K562 (cell line): ENCODE measurements at regions not wholly inside any gene's neighbourhood (a gene's known extent, or its start where the extent isn't known, plus 50 kb on each side); places are given as distances from the start of the nearest gene placed in this dataset.

ENCODE experiments used
- ATAC-seq: fragments of 200-7000 bp; cut with Tn5 transposase; 3 replicates; pipeline ENCODE4 v1.9.1; 2020; ENCODE audit warnings: moderate library complexity
- BruUV-seq: library from RNA; stranded (reverse); fragments of 400-500 nt; replicated peaks from 2 replicates; lab custom pipeline; 2021; lab: Mats Ljungman, UMichigan
- CTCF ChIA-PET: fragments of 300-600 bp; formaldehyde crosslinking; extraction: SDS; loops from one replicate; lab custom pipeline; 2021; ENCODE audit warnings: low intra/inter-chr PET ratio; lab: Yijun Ruan, JAX
- POLR2A ChIA-PET: fragments of 300-600, 350-650 bp; sonication (Branson Sonifier 250); formaldehyde crosslinking; extraction: SDS; loops from one replicate; lab custom pipeline; 2021; ENCODE audit warnings: antibody characterized with exemption, inconsistent platforms; lab: Yijun Ruan, JAX
- DNase-seq, 4 experiments: peaks; one replicate each; pipeline versions ENCODE4 v3.0.0 to v3.0.0-alpha.2; 2011 to 2018; ENCODE audit warnings: low spot score in 3 of 4, mixed read lengths in 3 of 4; ENCODE audit errors: extremely low read depth in 1 of 4
- FAIRE-seq: peaks from 2 replicates; lab custom pipeline; 2011; peaks lifted over from hg19 to GRCh38; lab: Jason Lieb, UNC
- H2AFZ ChIP-seq: 2 replicates; pipeline ENCODE4 v1.6.0; 2011; ENCODE audit warnings: low read depth, low read length, control low read depth, inconsistent platforms
- H3K27ac ChIP-seq: fragments of 200-600 bp; 3 replicates; pipeline ENCODE4 v1.8.0; 2011; ENCODE audit warnings: low read depth, mild to moderate bottlenecking, control low read depth, inconsistent platforms, low read length, moderate library complexity, mixed read lengths; ENCODE audit errors: extremely low read depth
- H3K27me3 ChIP-seq, 2 experiments: fragments of 300-600 bp in 1 of 2; 2 replicates in 1 of 2; 3 replicates in 1 of 2; pipeline versions ENCODE4 v1.6.0 to v1.8.0; 2011; ENCODE audit warnings: inconsistent platforms in 2 of 2, low read length in 2 of 2, mild to moderate bottlenecking in 1 of 2, mixed read lengths in 1 of 2, moderate library complexity in 1 of 2; ENCODE audit not compliant: control insufficient read depth in 2 of 2, insufficient read depth in 2 of 2
- H3K36me3 ChIP-seq: fragments of 300-600 bp; 3 replicates; pipeline ENCODE4 v1.8.0; 2011; ENCODE audit warnings: mild to moderate bottlenecking, low read length, inconsistent platforms; ENCODE audit not compliant: control insufficient read depth, insufficient read depth
- H3K4me1 ChIP-seq, 2 experiments: fragments of 200-600 bp in 1 of 2; replicated peaks in 1 of 2; 2 replicates in 1 of 2; 3 replicates in 1 of 2; pipeline versions ENCODE4 v1.5.1 to v1.8.0; 2011; ENCODE audit warnings: inconsistent platforms in 2 of 2, low read length in 2 of 2, mild to moderate bottlenecking in 1 of 2, mixed read lengths in 1 of 2, moderate library complexity in 1 of 2; ENCODE audit not compliant: control insufficient read depth in 2 of 2, insufficient read depth in 2 of 2
- H3K4me2 ChIP-seq: 2 replicates; pipeline ENCODE4 v1.6.1; 2011; ENCODE audit warnings: low read length, control low read depth, inconsistent platforms, mixed read lengths; ENCODE audit not compliant: insufficient read depth
- H3K4me3 ChIP-seq: fragments of 200-600 bp; sonication (generic), shearing (Covaris generic); 2 replicates; pipeline ENCODE4 v1.5.1; 2016; ENCODE audit warnings: control low read depth, inconsistent platforms
- H3K79me2 ChIP-seq: fragments of 200-600 bp; 3 replicates; pipeline ENCODE4 v1.8.0; 2011; ENCODE audit warnings: low read length, inconsistent platforms; ENCODE audit not compliant: control insufficient read depth, insufficient read depth
- H3K9ac ChIP-seq, 2 experiments: 2 replicates each; pipeline versions ENCODE4 v1.6.0 to v1.6.1; 2011; ENCODE audit warnings: low read depth in 2 of 2, low read length in 2 of 2, control low read depth in 1 of 2, inconsistent platforms in 1 of 2, mild to moderate bottlenecking in 1 of 2, mixed read lengths in 1 of 2; ENCODE audit not compliant: insufficient read depth in 1 of 2
- H3K9me1 ChIP-seq: one replicate; pipeline ENCODE4 v1.6.0; 2011; ENCODE audit warnings: inconsistent platforms, mild to moderate bottlenecking, low read length, moderate library complexity; ENCODE audit not compliant: control insufficient read depth, insufficient read depth
- H3K9me3 ChIP-seq: replicated peaks from 2 replicates; pipeline ENCODE4 v1.5.1; 2011; ENCODE audit warnings: low read depth, low read length, inconsistent platforms; ENCODE audit not compliant: control insufficient read depth, insufficient read depth
- H4K20me1 ChIP-seq: replicated peaks from 2 replicates; pipeline ENCODE4 v1.6.1; 2011; ENCODE audit warnings: low read length, inconsistent platforms, mixed read lengths; ENCODE audit not compliant: control insufficient read depth, insufficient read depth
- CREB3 ChIP-seq: fragments of 450-650 bp; conservative IDR thresholded peaks from 2 replicates; pipeline ENCODE4 v1.6.1; 2016; ENCODE audit warnings: missing genetic modification characterization, low read depth, mild to moderate bottlenecking, missing compliant biosample characterization, moderate library complexity
- CTBP1 ChIP-seq: fragments of 450-650 bp; IDR thresholded peaks from 2 replicates; pipeline ENCODE4 v1.6.1; 2016; ENCODE audit warnings: borderline replicate concordance
- NFYB ChIP-seq: IDR thresholded peaks from 2 replicates; pipeline ENCODE4 v1.6.1; 2011; ENCODE audit warnings: mild to moderate bottlenecking, moderate library complexity; ENCODE audit not compliant: insufficient read length; ENCODE audit errors: extremely low read depth
- ZNF766 ChIP-seq: fragments of 200-800 bp; sonication (Bioruptor generic); conservative IDR thresholded peaks from 2 replicates; pipeline ENCODE4 v1.6.1; 2016; ENCODE audit warnings: missing genetic modification characterization, missing compliant biosample characterization
- ZSCAN32 ChIP-seq: fragments of 450-650 bp; formaldehyde crosslinking; IDR thresholded peaks from 2 replicates; pipeline ENCODE4 v1.4.0; 2020; ENCODE audit warnings: mild to moderate bottlenecking, moderate library complexity
- WGBS: fragments of 100-300 bp; shearing (Covaris generic); methylation state at CpG from one replicate; pipeline ENCODE4 v1.1.6; 2016; ENCODE audit warnings: low coverage, mixed read lengths; ENCODE audit not compliant: insufficient coverage; ENCODE audit errors: missing lambda C conversion rate; 5-methylcytosine and 5-hydroxymethylcytosine counted together
- in situ Hi-C: fragments of 300-500 bp; cut with MboI; formaldehyde crosslinking; loops from 4 replicates; pipeline ENCODE4 v1.15.0; 2018; ENCODE audit warnings: inconsistent platforms, mixed read lengths
- intact Hi-C: fragments of 100-400 bp; cut with micrococcal nuclease; formaldehyde crosslinking; loops from 2 replicates; pipeline ENCODE4 v1.14.2; 2022
- TF ChIP-seq, protein P1 (sequence below): fragments of 250-450 bp; sonication (Bioruptor Pico); IDR thresholded peaks from 2 replicates; pipeline ENCODE4 v1.9.0; 2021; ENCODE audit warnings: mild to moderate bottlenecking, inconsistent platforms
- TF ChIP-seq, protein P2 (sequence below): sonication (generic); formaldehyde crosslinking; IDR thresholded peaks from 2 replicates; pipeline ENCODE4 v1.8.1; 2023; ENCODE audit warnings: mild to moderate bottlenecking, missing genetic modification reagents

- no TSS peak for BruUV-seq
- no peak overlapping the region for H3K4me3 ChIP-seq
- ATAC-seq (no peak), DNase-seq (no peak), FAIRE-seq (no peak)
- TF ChIP-seq CTBP1 (no peak), ZNF766 (CRISPR knock-in tag) (0 out of 2 replicates have a peak, but pooled peaks have one; percentile 17), ZSCAN32 (CRISPR knock-in tag) (peak; percentile 75; the same call in 1 of the 2 replicates)
- peaks cover 0 to 3% of the 10 kb centered on the region in 2 experiments; a peak in 3 of 5 replicates for H3K4me1 ChIP-seq
- intact Hi-C loops (no loop called here), in situ Hi-C loops (no loop called here)
- no peaks in the 10 kb centered on the region for H3K9me1 ChIP-seq
- WGBS = 0% methylated on average over 1 of the region's 2 CpGs
- no peaks in the 10 kb centered on the region for H4K20me1 ChIP-seq
- CTCF ChIA-PET = no interaction called here
- H3K27ac ChIP-seq = no peak overlapping the region
- no peak overlapping the region for H3K4me2 ChIP-seq
- no peaks in the 10 kb centered on the region for H3K9me3 ChIP-seq
- no peaks in the 10 kb centered on the region for H3K36me3 ChIP-seq
- H3K27me3 ChIP-seq = no peaks in the 10 kb centered on the region
- H3K79me2 ChIP-seq = no peaks in the 10 kb centered on the region
- 0 out of 2 replicates have a peak overlapping the region, but pooled peaks have one; percentile 10 for H2AFZ ChIP-seq
- POLR2A ChIA-PET = no interaction called here
- no peak overlapping the region for H3K9ac ChIP-seq
Observed at GRCh38 chr14:22456998-22457594, 131.9 kb downstream of the DAD1 start.

DNA sequence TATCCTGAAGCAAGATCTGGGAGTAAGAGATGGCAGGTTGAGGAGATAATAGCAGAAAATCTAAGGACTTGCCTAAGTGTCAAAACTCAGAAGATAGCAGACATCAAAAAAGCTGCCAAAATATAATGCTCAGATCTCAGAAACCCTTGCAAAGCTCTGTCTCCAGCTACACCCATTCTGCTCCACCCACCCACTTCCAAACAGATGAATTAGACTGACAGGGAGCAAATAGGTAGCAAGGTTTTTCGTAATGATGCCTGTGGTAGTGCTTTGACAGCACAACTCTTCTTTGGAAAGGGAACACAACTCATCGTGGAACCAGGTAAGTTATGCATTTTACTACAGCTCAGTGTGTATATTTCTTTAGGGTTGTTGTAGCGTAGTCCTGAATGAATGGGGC, 132.6 kb downstream of the DAD1 start:
- Histone ChIP-seq H2AFZ (no peak overlapping the region), H3K4me2 (no peak overlapping the region), H3K27ac (no peak overlapping the region), H3K79me2 (no peaks in the 10 kb centered on the region), H3K27me3 (no peaks in the 10 kb centered on the region), H4K20me1 (no peaks in the 10 kb centered on the region), H3K36me3 (no peaks in the 10 kb centered on the region), H3K9me1 (no peaks in the 10 kb centered on the region), H3K4me3 (no peak overlapping the region), H3K9me3 (no peaks in the 10 kb centered on the region), H3K4me1 (peaks cover 0 to 3% of the 10 kb centered on the region in 2 experiments; a peak in 2 of 5 replicates), H3K9ac (no peak overlapping the region)
- intact Hi-C loops (no loop called here), in situ Hi-C loops (no loop called here)
- ChIA-PET CTCF (no interaction called here), POLR2A (no interaction called here)
- no peak for DNase-seq
- FAIRE-seq = no peak
- no peak for ATAC-seq
- WGBS = 31% methylated on average over 3 of the region's 3 CpGs
- BruUV-seq = no TSS peak
- TF ChIP-seq, protein P1, sequence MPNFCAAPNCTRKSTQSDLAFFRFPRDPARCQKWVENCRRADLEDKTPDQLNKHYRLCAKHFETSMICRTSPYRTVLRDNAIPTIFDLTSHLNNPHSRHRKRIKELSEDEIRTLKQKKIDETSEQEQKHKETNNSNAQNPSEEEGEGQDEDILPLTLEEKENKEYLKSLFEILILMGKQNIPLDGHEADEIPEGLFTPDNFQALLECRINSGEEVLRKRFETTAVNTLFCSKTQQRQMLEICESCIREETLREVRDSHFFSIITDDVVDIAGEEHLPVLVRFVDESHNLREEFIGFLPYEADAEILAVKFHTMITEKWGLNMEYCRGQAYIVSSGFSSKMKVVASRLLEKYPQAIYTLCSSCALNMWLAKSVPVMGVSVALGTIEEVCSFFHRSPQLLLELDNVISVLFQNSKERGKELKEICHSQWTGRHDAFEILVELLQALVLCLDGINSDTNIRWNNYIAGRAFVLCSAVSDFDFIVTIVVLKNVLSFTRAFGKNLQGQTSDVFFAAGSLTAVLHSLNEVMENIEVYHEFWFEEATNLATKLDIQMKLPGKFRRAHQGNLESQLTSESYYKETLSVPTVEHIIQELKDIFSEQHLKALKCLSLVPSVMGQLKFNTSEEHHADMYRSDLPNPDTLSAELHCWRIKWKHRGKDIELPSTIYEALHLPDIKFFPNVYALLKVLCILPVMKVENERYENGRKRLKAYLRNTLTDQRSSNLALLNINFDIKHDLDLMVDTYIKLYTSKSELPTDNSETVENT (CRISPR knock-in tag) = no peak
- TF ChIP-seq NFYB = no peak
- TF ChIP-seq CREB3 = no peak
- TF ChIP-seq, protein P2, sequence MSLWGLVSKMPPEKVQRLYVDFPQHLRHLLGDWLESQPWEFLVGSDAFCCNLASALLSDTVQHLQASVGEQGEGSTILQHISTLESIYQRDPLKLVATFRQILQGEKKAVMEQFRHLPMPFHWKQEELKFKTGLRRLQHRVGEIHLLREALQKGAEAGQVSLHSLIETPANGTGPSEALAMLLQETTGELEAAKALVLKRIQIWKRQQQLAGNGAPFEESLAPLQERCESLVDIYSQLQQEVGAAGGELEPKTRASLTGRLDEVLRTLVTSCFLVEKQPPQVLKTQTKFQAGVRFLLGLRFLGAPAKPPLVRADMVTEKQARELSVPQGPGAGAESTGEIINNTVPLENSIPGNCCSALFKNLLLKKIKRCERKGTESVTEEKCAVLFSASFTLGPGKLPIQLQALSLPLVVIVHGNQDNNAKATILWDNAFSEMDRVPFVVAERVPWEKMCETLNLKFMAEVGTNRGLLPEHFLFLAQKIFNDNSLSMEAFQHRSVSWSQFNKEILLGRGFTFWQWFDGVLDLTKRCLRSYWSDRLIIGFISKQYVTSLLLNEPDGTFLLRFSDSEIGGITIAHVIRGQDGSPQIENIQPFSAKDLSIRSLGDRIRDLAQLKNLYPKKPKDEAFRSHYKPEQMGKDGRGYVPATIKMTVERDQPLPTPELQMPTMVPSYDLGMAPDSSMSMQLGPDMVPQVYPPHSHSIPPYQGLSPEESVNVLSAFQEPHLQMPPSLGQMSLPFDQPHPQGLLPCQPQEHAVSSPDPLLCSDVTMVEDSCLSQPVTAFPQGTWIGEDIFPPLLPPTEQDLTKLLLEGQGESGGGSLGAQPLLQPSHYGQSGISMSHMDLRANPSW (CRISPR knock-in tag) = no peak
